GM18870 (cell line): ENCODE measurements at regions not wholly inside any gene's neighbourhood (a gene's known extent, or its start where the extent isn't known, plus 50 kb on each side); places are given as distances from the start of the nearest gene placed in this dataset.
"Not testable (repeated sequence)": the region's sequence is repeated elsewhere in the genome, so short reads cannot be mapped to it uniquely, and the experiment has no call there.

Source experiments
- ATAC-seq: cut with Tn5 transposase; IDR thresholded peaks from one replicate; pipeline ENCODE4 v1.9.1; 2021; ENCODE audit warnings: moderate library complexity; ENCODE audit not compliant: unreplicated experiment

DNA sequence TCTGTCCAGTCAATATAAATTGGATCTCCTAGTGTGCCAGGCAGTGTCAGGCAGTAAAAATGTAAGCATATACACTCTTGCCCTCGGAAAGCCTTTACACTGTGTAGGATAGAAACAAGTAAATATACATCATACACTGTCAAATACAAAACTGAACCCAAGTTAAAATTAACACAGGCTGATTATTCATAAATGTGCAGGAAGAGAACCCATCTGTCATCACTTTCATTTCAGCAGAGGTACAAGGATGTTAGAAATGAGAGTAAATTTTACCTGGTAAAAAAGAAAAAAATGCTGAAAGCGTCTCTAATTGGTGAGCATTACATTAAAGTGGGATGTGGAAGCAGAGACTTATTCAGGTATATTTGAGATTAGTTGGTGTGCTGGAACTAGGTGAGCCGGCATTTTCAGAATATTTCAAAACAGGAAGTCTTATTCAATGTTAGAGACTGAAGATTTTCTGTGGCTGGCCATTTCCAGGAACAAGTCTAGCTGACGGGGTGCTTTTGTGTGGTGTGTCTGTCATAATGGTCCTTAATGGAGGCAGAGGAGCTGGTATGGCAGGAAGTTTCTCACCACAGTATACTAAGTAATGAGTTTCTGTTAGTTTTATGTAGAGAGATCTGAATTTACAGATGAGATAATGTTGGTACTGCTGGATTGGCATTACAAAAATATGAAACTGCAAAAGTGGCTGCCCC is 192.6 kb downstream of the CASP12 start:
- peak; percentile 99 for ATAC-seq

GRCh38 chr11:104704888-104705287 is 193.4 kb downstream of the CASP12 start:
- no peak for ATAC-seq

DNA sequence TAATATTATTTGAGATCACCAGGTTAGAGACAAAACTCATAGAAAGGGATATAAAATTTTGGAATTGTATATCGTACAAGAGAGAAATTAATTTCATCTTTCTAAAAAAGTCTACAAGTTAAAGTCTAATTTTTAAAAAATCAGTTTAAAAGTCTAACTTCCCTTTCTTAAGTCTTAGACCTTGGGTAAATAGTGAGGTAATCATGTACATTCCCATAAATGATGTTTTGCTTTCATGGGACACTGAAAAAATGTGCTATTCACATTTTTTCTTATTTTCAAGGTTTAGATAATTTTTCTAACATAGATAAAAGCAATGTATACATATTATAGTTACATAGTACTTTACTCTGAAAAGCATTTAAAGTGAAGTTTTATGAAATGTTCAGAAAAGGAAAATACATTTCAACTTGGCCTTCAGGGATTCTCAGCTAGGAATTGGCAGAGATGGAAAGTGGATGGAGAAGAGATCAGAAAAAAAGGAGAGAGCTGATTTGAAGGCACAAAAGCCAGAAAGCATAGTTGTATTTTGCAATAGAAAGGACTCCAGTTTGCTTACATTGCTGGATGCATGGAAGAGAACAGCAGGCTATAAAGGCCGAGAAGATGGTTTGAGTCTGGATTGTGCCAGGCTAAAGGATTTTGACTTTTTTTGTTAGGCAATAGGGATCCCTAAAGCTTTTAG is 194.0 kb downstream of the CASP12 start:
- ATAC-seq: no peak

- no peak for ATAC-seq
Observed at GRCh38 chr11:104700609-104701008, 197.7 kb downstream of the CASP12 start.

GRCh38 chr11:104699981-104700380 is 198.3 kb downstream of the CASP12 start:
- ATAC-seq: no peak

DNA sequence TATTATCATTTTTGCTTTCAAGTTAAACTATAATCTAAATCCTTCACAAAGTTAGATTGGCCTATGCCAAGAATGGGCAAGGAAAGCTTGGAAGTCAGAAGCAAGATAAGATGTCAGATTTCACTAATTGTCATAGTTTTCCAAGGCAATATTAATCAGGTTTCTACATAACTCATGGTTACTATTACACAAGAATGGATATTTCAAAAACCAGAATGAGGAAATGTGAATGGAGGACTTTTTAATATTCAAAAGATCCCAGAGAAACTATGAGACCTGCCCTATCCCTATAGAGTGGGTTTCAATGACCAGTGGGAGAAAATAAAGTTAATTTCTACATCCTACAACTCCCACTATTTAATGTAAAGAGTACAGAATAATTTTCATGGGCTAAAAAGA is 203.2 kb downstream of the CASP12 start:
- ATAC-seq: no peak

GRCh38 chr11:104694259-104695064 is 203.8 kb downstream of the CASP12 start:
- ATAC-seq: no peak

DNA sequence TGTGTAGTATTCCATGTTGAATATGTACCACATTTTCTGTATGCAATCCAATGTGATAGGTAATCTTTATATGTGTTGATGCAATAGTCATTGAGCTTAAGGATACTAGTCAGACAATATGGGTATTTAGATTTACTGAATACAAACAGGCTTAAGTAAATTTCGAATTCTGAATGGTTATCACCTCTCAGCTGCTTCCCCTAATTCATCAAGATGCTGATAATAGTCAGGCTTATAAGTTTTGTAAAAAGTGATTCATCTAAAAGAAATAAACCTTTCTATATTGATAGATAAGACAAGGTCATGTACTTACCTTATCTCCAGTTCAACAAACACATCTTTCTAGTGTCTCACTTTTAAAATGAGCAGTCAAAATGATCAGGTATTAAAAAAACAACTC is 205.5 kb downstream of the CASP12 start:
- no peak for ATAC-seq

GRCh38 chr11:104691129-104691528 is 207.1 kb downstream of the CASP12 start:
- ATAC-seq: no peak

GRCh38 chr11:104690241-104690640 is 208.0 kb downstream of the CASP12 start:
- ATAC-seq: no peak

DNA sequence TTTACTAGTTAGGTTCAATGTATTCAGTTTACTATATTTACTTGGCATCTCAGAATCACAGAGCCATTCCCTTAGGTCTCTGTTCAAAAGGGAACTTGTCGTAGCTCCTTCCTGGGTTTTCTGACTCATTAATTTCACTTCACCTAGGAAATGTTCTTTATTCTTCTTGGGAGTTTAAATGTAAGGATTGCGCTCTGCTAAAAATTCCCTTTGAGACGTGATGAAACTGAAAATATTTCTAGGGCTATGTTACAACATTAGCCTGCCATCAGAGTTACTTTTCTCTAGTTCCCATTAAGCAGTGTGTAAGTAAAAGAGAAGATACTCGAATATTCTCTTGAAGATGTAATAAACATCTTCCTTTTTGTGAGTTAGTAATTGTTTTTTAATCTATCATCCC is 209.5 kb downstream of the CASP12 start:
- ATAC-seq: no peak

GRCh38 chr11:104682206-104682605 is 216.1 kb downstream of the CASP12 start:
- ATAC-seq: no peak

DNA sequence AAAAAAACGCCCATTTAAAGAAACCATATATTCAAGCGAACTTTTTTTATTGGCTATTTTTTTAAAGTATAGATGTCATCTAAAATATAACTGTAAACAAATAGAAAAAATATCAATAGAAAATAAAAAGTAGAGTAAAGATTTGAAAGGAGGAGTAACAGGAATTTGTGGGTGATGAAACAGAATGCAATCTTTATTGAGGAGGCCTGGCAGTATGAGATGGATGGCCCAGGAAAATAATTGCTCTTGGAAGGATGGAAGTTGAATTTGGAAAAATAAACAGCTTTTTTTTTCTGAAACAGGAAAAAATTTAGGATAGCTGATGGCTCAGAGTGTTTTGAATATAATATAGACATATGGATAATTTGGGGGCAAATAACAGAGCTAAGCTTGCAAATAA is 219.0 kb downstream of the CASP12 start:
- no peak for ATAC-seq

- ATAC-seq: no peak
Observed at GRCh38 chr11:104678408-104678807, 219.9 kb downstream of the CASP12 start.

DNA sequence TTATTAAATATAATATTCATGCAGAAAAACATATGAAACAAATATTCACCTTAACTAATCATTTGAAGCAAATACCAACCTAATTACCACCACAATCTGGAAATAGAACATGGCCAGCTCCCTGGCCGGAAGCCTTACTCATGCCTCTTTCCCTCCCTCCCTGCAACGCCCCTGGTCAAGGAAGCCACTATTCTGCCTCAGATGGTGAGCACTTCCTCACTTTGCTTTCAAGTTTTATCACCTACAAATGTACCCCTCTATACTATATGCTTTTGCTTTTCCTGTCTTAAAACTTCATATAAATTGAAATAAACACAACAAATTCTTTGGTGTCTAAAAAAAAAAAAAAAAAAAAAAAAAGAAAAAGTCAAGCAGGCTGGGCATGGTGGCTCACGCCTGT is 221.2 kb downstream of the CASP12 start:
- ATAC-seq: not testable (repeated sequence)

- no peak for ATAC-seq
Observed at GRCh38 chr11:104672897-104673296, 225.4 kb downstream of the CASP12 start.

GRCh38 chr11:104668797-104669463 is 229.3 kb downstream of the CASP12 start:
- ATAC-seq: no peak

DNA sequence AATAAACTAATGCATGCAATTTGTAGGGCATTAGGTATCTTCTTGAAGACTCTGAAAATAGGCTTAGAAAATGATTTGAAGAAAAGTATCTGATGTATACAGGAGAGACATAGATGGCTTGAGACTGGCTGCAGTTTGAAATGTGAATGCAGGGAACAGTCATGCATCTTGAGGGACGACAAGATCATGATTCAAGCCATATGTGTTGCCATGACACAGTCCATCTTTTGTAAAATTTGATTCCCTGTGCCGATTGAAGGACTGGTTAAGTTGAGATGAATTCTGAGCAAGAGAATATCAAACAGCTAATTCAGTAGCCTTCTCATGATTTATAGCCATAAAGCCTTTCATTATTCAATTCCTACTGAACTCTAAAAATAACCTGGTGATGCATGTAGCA is 231.6 kb downstream of the CASP12 start:
- ATAC-seq: no peak

DNA sequence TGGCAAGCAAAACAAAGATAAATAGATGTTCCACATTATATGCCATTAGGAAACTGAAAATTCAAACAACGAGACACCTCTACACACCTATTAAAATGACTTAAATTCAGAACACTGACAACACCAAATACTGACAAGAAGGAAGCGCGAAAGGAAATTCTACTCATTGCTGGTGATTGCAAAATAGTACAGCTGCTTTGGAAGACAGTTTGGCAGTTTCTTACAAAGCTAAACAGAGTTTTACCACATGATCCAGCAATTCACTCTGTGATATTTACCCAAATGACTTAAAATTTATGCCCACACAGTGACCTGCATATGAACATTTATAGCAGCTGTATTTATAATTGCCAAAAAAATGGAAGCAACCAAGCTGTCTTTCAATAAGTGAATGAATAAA is 232.6 kb downstream of the CASP12 start:
- ATAC-seq: no peak

- ATAC-seq: no peak
Observed at GRCh38 chr11:104663190-104664140, 234.8 kb downstream of the CASP12 start.
